ENCODE measurements at regions not wholly inside any gene's neighbourhood (a gene's known extent, or its start where the extent isn't known, plus 50 kb on each side); places are given as distances from the start of the nearest gene placed in this dataset.

DNA sequence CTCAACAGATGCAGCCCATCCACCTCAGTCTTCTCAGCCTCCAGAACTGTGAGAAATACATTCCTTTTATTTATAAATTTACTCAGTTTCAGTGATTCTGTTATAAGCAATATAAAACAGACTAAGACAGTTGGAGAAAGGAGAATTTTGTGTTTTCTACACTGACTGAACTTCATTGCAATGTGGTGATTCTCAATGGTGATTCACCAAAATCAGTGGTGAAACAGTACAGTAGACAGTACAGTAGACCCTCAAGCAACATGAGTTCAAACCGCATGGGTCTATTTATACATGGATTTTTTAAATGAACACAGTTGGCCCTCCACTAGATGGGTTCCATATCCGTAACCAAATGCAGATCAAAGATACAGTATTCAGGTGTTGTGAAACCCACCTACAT, 403.1 kb upstream of the TGFBR2 start (continued):
- TF ChIP-seq, protein P1, sequence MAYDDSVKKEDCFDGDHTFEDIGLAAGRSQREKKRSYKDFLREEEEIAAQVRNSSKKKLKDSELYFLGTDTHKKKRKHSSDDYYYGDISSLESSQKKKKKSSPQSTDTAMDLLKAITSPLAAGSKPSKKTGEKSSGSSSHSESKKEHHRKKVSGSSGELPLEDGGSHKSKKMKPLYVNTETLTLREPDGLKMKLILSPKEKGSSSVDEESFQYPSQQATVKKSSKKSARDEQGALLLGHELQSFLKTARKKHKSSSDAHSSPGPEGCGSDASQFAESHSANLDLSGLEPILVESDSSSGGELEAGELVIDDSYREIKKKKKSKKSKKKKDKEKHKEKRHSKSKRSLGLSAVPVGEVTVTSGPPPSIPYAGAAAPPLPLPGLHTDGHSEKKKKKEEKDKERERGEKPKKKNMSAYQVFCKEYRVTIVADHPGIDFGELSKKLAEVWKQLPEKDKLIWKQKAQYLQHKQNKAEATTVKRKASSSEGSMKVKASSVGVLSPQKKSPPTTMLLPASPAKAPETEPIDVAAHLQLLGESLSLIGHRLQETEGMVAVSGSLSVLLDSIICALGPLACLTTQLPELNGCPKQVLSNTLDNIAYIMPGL (CRISPR knock-in tag; IDR thresholded peaks at IDR 0.05), result no peak
- TF ChIP-seq TEAD4 (CRISPR knock-in tag; IDR thresholded peaks at IDR 0.05), result no peak
- TF ChIP-seq, protein P2, sequence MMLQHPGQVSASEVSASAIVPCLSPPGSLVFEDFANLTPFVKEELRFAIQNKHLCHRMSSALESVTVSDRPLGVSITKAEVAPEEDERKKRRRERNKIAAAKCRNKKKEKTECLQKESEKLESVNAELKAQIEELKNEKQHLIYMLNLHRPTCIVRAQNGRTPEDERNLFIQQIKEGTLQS (CRISPR knock-in tag; conservative IDR thresholded peaks at IDR 0.05), result no peak
- no peak for TF ChIP-seq KAT7 (CRISPR knock-in tag; IDR thresholded peaks at IDR 0.05; ENCODE audit: borderline replicate concordance)
- TF ChIP-seq ATF1 (CRISPR knock-in tag; IDR thresholded peaks at IDR 0.05), result no peak
- TF ChIP-seq IRF2 (CRISPR knock-in tag; IDR thresholded peaks at IDR 0.05; ENCODE audit: borderline replicate concordance, low read depth), result no peak
- no peak for TF ChIP-seq NR1H2 (CRISPR knock-in tag; IDR thresholded peaks at IDR 0.05)
- no peak for TF ChIP-seq GTF2I (CRISPR knock-in tag; conservative IDR thresholded peaks at IDR 0.05)
- TF ChIP-seq, protein P3, sequence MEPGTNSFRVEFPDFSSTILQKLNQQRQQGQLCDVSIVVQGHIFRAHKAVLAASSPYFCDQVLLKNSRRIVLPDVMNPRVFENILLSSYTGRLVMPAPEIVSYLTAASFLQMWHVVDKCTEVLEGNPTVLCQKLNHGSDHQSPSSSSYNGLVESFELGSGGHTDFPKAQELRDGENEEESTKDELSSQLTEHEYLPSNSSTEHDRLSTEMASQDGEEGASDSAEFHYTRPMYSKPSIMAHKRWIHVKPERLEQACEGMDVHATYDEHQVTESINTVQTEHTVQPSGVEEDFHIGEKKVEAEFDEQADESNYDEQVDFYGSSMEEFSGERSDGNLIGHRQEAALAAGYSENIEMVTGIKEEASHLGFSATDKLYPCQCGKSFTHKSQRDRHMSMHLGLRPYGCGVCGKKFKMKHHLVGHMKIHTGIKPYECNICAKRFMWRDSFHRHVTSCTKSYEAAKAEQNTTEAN (CRISPR knock-in tag; IDR thresholded peaks at IDR 0.05), result no peak
- no peak for TF ChIP-seq NR2C2 (CRISPR knock-in tag; IDR thresholded peaks at IDR 0.05)
- no peak for TF ChIP-seq TEAD1 (CRISPR knock-in tag; IDR thresholded peaks at IDR 0.05)

DNA sequence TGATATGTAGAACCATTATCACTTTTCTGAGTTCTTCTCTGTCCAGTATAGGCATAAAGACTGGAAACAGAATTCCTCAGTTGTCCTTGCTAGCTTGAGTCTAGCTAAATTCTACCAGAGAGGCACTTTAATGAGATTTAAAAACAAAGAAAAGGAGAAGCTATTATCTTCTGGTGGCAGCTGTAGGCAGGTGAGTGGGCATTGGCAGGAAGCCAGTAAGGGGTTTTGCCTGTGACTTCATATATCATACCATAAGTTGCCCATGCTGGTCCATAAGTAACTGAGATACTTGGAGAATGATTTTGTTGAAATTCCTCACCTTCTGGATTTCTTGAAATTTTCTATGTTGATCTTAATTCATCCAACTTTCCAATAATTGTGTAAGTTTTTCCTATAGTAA, 402.3 kb upstream of the TGFBR2 start:
- Mint-ChIP-seq H3K36me3 (no peaks in the 10 kb centered on the region), H3K9me3 (peaks cover 8% of the 10 kb centered on the region; the same call in 1 of the 2 replicates), H3K27me3 (ENCODE audit: low read depth) (no peaks in the 10 kb centered on the region)
- TF ChIP-seq ZNF138 (CRISPR knock-in tag; conservative IDR thresholded peaks at IDR 0.05) (no peak), CBFB (CRISPR knock-in tag; IDR thresholded peaks at IDR 0.05; ENCODE audit: low read depth) (no peak), ZNF121 (CRISPR knock-in tag; IDR thresholded peaks at IDR 0.05) (no peak), ETV6 (CRISPR knock-in tag; IDR thresholded peaks at IDR 0.05) (no peak), SMAD3 (CRISPR knock-in tag; IDR thresholded peaks at IDR 0.05; ENCODE audit: borderline replicate concordance) (no peak), GABPB1 (CRISPR knock-in tag; IDR thresholded peaks at IDR 0.05) (no peak)
- TF ChIP-seq, protein P4, sequence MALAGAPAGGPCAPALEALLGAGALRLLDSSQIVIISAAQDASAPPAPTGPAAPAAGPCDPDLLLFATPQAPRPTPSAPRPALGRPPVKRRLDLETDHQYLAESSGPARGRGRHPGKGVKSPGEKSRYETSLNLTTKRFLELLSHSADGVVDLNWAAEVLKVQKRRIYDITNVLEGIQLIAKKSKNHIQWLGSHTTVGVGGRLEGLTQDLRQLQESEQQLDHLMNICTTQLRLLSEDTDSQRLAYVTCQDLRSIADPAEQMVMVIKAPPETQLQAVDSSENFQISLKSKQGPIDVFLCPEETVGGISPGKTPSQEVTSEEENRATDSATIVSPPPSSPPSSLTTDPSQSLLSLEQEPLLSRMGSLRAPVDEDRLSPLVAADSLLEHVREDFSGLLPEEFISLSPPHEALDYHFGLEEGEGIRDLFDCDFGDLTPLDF (CRISPR knock-in tag; IDR thresholded peaks at IDR 0.05), result no peak
- TF ChIP-seq, protein P5, sequence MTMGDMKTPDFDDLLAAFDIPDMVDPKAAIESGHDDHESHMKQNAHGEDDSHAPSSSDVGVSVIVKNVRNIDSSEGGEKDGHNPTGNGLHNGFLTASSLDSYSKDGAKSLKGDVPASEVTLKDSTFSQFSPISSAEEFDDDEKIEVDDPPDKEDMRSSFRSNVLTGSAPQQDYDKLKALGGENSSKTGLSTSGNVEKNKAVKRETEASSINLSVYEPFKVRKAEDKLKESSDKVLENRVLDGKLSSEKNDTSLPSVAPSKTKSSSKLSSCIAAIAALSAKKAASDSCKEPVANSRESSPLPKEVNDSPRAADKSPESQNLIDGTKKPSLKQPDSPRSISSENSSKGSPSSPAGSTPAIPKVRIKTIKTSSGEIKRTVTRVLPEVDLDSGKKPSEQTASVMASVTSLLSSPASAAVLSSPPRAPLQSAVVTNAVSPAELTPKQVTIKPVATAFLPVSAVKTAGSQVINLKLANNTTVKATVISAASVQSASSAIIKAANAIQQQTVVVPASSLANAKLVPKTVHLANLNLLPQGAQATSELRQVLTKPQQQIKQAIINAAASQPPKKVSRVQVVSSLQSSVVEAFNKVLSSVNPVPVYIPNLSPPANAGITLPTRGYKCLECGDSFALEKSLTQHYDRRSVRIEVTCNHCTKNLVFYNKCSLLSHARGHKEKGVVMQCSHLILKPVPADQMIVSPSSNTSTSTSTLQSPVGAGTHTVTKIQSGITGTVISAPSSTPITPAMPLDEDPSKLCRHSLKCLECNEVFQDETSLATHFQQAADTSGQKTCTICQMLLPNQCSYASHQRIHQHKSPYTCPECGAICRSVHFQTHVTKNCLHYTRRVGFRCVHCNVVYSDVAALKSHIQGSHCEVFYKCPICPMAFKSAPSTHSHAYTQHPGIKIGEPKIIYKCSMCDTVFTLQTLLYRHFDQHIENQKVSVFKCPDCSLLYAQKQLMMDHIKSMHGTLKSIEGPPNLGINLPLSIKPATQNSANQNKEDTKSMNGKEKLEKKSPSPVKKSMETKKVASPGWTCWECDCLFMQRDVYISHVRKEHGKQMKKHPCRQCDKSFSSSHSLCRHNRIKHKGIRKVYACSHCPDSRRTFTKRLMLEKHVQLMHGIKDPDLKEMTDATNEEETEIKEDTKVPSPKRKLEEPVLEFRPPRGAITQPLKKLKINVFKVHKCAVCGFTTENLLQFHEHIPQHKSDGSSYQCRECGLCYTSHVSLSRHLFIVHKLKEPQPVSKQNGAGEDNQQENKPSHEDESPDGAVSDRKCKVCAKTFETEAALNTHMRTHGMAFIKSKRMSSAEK (CRISPR knock-in tag; IDR thresholded peaks at IDR 0.05; ENCODE audit: borderline replicate concordance), result no peak
- TF ChIP-seq, protein P3 (CRISPR knock-in tag; IDR thresholded peaks at IDR 0.05), result no peak
- TF ChIP-seq, protein P6, sequence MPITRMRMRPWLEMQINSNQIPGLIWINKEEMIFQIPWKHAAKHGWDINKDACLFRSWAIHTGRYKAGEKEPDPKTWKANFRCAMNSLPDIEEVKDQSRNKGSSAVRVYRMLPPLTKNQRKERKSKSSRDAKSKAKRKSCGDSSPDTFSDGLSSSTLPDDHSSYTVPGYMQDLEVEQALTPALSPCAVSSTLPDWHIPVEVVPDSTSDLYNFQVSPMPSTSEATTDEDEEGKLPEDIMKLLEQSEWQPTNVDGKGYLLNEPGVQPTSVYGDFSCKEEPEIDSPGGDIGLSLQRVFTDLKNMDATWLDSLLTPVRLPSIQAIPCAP (CRISPR knock-in tag; IDR thresholded peaks at IDR 0.05), result no peak
- TF ChIP-seq, protein P7, sequence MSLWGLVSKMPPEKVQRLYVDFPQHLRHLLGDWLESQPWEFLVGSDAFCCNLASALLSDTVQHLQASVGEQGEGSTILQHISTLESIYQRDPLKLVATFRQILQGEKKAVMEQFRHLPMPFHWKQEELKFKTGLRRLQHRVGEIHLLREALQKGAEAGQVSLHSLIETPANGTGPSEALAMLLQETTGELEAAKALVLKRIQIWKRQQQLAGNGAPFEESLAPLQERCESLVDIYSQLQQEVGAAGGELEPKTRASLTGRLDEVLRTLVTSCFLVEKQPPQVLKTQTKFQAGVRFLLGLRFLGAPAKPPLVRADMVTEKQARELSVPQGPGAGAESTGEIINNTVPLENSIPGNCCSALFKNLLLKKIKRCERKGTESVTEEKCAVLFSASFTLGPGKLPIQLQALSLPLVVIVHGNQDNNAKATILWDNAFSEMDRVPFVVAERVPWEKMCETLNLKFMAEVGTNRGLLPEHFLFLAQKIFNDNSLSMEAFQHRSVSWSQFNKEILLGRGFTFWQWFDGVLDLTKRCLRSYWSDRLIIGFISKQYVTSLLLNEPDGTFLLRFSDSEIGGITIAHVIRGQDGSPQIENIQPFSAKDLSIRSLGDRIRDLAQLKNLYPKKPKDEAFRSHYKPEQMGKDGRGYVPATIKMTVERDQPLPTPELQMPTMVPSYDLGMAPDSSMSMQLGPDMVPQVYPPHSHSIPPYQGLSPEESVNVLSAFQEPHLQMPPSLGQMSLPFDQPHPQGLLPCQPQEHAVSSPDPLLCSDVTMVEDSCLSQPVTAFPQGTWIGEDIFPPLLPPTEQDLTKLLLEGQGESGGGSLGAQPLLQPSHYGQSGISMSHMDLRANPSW (CRISPR knock-in tag; conservative IDR thresholded peaks at IDR 0.05; ENCODE audit: low read depth), result no peak
- TF ChIP-seq, protein P8, sequence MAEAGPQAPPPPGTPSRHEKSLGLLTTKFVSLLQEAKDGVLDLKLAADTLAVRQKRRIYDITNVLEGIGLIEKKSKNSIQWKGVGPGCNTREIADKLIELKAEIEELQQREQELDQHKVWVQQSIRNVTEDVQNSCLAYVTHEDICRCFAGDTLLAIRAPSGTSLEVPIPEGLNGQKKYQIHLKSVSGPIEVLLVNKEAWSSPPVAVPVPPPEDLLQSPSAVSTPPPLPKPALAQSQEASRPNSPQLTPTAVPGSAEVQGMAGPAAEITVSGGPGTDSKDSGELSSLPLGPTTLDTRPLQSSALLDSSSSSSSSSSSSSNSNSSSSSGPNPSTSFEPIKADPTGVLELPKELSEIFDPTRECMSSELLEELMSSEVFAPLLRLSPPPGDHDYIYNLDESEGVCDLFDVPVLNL (CRISPR knock-in tag; IDR thresholded peaks at IDR 0.05; ENCODE audit: borderline replicate concordance, low read depth), result no peak

More for the DNA sequence above, 402.3 kb upstream of the TGFBR2 start:
- Mint-ChIP-seq H3K4me3 (no peak overlapping the region), H3K27ac (no peak overlapping the region), H3K4me1 (peaks cover 10% of the 10 kb centered on the region)
- ChIA-PET CTCF (no interaction called here), POLR2A (interaction anchor here (0.6 kb wide), 1 partner anchor 387 kb away, joined by 5 read pairs; no protein-coding TSS in a partner anchor)
- ATAC-seq, result no peak
- no peak for DNase-seq (ENCODE audit: low spot score)
